ENCODE measurements at regions not wholly inside any gene's neighbourhood (a gene's known extent, or its start where the extent isn't known, plus 50 kb on each side); places are given as distances from the start of the nearest gene placed in this dataset.

DNA sequence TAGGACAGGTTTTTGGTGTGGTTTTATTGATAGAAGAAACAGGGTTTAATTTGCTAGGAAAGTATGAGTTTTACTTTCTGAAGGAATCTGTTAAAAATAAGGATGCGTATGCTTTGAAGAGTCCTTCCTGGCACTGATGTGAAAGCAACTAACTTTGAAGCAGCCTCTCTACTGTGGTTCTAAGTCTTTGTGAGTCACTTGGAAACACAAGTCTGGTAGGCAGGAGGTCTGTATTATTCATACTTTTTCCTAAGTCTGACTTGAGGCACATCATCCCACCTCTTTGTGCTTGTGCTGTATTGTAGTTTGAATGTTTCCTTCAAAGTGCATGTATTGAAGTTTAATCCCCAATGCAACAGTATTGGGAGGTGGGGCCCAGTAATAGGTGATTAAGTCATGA lies 129.0 kb downstream of the TAF11L14 start:
- DNase-seq, result no peak

DNA sequence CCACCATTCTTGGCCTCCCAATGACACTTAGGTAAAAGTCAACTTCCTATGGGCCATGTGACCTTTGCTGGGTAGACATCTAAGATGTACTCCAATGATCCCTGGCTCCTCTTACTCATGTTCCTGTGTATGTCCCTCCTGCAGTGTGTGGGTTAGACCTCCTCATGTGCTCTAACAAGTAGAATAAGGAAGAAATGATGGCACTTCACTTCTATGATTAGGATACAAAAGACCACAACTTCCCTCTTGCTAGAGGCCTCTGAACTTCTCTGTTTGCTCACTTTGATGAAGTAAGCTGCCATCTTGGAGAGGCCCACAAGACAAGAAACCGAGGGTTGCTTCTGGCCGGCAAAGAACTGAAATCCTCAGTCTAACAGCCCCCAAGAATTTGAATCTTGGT lies 131.8 kb downstream of the TAF11L14 start:
- DNase-seq, result no peak

DNA sequence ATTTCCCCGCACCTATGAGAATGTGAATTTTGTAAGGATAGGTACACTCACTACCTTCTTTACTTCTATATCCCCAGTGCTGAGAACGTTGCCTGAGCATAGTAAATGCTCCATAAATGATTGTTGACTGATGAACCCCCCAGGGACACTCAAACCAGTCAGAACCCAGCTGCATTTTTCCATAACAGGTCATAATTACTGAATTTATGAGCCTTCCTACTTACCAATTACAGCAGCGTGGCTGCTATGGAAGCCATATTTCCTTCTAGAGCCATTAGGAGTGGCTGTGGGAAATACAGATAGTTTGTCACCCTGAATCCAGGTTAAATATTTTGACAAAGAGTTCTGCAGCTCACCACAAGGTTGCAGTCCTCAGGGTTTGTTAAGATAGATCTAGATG lies 135.0 kb downstream of the TAF11L14 start:
- no peak for DNase-seq

DNA sequence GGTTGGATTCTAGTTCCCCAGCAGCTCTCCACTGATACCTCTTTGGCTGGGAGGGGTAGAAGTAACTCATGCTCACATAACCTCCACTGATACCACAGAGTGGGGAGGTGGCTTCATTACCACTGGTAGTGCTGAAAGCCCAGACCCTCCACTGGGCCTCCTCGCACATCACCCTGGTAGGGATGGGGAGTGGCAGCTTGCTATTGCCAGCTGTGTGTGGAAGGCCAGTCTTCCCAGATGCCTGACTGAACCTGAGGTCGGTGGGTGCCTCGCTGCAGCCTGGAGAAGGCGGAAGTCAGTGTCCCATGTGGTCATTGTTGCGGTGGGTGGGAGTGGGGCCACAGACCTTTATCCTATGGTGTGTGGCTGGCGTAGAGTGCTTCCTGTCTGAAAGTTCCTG lies 138.0 kb downstream of the TAF11L14 start:
- no peak for DNase-seq

DNA sequence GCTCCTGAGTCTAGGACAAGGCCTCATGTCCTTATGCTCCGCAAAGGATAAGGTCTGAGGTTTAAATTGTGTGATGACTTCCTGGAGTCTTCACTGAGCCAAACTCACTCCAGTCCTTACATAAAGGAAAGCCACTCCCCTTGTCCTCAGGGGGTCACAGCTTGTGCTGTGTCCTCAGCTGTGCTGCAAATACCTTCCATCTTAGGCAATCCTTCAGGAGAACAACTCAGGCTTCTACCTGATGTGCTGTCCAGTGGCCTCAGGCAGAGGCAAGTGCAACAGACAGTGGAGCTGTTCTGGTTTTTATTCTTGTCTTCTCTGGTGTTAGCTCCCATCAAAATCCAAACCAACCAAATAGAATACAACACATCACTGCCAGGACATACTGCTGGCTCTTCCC lies 151.5 kb downstream of the TAF11L14 start:
- DNase-seq, result no peak

DNA sequence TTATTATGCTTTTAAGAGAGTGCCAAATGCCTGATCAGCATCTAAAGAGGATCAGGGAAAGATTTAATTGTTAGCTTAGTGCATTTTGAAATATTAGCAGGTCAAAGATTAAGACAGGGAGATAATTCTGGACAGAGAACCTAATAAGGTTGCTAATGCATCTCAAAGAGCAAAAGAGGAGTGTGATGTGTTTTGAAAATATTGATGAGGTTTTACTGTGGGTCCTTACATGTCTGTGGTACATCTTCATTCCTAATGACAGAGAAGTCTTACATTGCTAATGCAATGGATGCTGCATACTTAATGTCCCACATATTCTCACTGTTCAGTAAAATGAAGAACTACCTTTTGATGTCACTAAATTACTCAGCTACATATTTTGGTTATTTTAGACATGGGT lies 154.1 kb downstream of the TAF11L14 start:
- DNase-seq, result no peak

DNA sequence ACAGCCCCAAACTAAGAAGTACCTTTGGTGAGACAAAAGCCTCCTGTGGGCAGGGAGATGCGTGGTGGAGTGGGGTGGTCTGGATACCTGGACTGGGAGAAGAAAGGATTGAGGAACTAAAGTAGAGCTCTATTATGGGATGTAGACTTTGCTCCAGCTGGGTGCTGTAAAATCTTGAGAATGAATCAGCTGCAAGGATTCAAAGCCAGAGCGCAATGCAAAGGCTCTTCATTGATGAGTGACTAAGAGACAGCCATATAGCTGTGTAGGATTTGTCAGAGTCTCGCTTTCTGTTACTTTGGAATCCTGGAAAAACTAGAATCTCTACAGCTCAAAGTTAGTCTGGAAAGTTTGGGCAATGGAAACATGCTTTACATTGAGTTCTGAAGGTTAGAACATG lies 159.9 kb downstream of the TAF11L14 start:
- no peak for DNase-seq

DNA sequence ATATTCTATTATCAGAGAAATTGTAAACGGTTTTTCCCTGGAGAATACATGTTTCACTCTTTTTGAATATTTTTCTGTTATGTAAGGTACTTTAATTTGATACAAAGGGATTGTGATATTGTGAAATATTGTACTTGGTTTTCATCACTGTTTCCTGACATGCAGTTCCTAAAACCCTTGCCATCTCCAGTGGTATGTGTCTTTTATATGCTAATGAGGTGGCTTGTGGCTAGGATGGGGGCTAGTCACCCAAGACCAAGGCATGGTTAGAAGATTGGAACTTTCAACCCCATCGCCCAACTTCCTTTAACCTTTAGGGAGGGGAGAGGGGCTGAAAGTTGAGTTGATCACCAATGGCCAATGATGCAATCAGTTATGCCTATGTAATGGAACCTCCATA lies 160.6 kb downstream of the TAF11L14 start:
- no peak for DNase-seq

DNA sequence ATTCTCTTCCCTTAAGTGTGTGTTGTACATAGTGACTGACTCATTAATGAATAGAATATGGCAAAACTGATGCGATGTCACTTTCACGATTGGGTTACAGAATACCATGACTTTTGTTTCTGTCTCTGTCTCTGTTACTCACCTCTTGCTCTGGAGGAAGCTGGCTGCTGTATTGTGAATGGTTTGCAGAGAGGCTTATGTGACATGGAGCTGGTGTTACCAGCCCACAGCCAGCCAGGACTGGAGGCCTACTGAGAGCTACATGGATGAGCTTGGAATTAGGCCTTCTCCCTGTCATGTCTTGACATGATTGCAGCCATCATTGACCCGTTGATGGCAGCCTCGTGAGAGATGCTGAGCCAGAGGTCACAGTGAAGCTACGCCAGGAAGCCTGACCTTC lies 161.9 kb downstream of the TAF11L14 start:
- no peak for DNase-seq

DNA sequence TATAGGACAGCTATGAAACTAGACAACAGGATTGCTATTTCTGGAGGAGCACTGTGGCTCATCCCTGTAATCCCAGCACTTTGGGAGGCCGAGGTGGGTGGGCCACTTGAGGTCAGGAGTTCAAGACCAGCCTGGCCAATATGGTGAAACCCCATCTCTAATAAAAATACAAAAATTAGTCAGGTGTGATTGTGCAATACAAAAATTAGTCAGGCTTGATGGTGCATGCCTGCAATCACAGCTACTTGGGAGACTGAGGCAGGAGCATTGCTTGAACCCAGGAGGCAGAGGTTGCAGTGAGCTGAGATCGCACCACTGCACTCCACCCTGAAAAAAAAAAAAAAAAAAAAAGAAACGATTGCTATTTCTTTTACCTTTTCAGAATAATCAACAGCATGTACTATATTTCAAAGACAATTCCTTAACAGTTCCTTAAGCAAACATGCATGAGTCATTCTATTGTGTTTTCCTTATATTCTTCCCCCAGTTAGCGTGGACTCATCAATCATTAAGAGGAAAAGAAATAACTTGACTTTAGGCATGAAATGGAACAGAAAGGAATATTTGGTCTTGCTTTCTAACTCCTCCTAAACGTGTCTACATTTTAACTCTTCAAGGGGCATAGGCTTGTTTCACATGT lies 162.6 kb downstream of the TAF11L14 start:
- DNase-seq, result no peak

DNA sequence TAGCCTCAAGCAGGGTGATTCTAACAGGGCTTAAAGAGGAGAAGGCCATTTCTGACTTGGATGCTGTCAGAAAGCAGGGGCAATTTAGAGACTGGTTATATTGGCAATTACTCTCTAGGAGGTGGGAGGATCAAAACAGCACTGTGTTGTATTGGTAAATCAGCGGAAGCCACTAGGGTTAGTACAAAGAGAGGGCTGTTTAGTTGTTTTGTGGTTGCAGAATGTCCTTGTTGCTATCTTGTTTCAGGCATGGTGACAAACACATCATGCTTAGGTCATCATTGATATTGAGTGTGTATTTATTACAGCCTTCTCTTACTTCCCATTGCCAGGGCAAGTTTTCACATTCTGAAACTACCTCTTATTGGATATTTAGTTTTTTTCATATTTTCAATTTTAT lies 165.3 kb downstream of the TAF11L14 start:
- no peak for DNase-seq

DNA sequence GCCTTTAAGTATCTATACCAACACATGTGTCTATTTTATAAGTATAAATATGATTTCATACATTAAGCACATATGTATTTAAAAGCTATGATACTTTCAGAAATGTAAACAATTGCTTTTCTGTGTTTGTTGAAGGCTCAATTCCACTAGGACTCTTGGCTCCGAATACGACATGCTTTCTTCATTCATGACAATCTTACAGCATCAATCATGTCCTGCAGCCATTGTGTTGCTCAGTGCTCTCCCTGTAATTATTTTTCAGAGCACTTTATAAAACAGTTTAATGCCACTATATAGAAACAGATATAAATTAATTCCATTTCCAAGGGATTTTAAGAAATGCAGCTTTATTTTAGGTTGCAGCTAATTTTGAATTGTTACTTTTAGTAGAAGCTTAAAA lies 167.3 kb downstream of the TAF11L14 start:
- DNase-seq, result no peak

DNA sequence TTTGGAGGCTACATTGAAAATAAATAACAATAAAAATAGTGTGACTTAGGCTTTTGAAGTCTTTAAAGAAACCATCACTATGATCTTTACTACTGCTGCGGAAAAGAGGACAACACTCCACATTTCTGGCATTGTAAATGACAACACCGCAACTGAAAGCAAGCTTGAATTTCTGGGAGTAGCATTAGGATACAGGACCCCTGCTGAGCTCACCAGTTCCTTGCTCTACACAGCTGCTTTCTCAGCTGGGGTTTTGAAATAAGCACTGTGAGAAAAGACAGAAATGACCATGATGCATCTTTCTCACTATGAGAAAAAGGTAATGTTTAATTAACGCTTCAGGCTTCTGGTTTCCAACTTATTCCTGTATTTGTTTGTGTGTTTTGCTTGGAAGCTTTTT lies 168.0 kb downstream of the TAF11L14 start:
- DNase-seq, result no peak

DNA sequence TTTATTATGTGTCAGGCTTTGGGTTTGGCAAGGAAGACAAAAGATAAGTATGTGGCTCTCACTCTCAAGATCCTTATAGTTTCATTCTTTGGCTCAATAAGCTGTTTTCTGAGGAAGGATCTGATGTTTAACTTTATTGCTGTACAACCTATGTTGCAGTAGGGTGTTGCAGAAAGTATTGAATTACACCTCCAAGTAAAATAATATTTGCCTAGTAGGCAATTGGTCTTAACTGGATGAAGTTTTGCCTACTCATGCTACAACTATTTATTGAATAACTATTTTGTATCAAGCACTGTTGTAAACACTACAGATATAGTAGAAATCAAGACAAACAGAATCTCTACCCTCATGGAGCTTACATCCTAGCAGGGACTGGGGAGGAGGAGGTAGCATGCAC lies 169.7 kb downstream of the TAF11L14 start:
- no peak for DNase-seq

DNA sequence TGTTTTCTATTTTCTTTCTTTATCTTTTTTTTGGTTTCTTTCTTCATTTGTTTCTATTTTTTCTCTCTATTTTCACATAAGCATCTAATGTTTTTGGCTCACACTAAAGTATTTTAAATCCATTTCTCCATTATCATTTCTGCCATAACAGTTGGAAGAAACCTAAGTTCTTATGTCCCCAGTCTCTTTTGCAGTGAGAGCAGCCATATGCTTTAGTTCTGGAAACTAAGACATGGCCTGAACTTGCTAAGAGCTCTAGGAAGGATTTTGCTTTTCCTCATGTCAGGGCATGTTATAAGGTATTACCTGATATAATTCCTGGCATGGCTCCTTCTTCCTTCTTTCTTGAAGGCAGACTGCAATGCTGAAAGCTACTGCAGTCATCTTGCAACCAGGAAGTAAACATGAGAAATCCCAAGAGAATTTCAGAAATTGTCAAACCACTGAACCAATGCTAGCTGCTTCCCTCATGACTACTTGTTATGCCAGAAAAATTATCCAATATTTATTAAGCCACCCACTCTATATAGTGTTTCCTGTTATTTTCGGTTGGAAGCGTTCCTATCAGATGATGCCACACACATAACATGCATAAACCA lies 171.1 kb downstream of the TAF11L14 start:
- no peak for DNase-seq

DNA sequence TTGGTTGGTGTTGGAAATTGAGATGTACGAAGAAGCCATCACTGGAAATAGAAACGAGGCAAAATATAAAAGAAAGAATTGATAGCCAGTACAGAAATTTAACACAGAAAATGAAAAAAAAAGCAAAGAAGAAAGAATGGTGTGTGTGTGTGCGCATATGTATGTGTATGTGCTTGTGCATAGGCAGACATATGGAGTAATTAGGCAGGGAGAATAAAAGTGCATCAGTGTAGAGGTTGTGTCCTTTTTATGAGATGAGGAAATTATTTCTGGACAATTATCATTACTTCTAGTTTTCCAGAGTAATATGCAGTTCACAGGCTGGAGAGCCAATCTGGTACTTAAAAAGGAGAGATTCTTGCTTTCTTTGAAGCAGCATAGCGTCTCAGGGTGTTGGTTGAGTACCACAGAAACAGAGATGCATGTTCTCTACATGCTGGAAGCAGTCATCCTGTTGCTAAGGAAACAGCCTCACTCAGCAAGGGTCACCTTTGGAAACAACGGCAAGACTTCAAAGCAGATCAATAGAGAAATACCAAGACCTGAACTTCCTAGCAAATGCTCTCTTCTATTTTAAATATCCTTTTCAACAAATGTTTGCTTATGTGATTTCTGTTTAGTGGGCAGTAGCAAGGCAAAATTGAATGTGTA lies 172.7 kb downstream of the TAF11L14 start:
- no peak for DNase-seq

DNA sequence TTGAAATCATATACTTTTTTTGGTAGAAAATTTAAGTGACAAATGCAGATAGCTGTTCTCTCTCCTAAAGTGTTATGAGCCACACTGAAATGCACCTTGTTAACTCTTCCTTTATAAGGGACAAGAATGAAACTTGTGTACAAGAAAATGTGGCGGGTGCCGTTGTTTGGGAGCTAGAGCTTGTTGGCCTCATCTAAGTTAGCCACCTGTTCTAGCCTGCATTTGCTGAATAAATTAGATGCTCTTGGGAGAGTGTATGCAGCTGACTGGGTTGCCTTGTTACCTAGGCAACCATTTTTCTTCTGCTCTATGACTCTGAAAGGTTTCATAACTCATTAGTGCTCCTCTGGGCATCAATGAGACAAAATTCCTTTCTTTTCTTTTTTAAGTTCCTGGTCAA lies 174.3 kb downstream of the TAF11L14 start:
- no peak for DNase-seq

DNA sequence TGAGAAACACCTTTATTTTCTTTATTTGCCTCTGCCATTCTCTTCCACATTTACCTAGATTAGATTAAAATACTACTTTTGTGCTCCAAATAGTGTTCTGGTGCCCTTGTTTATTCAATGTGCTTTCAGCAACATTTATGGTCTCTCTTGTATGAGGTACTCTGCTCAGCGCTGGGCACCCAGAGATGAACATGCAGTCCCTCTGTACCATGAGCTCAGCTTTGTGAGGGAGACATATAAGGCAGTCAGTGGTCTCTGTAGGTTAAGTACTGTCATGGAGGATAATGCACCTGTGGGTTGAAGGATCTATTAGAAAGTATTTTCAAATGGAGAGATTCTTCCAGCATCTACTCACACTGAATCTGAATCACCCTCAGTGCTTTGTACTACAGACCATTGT lies 176.5 kb downstream of the TAF11L14 start:
- no peak for DNase-seq

DNA sequence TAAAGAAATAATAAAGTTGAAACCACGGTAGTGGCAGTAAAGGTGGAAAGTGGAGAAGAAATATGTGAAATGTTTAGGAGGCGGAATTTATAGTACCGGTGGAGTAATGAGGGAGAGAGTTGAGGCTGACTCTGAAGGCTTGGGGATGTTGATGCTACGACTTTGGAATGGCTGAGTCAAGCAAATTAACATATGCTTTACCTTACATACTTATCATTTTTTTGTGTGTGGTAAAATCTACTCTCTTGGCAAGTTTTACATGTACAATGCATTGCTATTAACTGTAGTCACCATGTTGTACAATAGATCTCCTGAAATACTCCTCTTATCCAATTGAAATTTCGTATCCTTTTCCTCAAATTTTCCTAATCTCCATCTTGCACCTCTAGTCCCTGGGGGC lies 179.0 kb downstream of the TAF11L14 start:
- no peak for DNase-seq

DNA sequence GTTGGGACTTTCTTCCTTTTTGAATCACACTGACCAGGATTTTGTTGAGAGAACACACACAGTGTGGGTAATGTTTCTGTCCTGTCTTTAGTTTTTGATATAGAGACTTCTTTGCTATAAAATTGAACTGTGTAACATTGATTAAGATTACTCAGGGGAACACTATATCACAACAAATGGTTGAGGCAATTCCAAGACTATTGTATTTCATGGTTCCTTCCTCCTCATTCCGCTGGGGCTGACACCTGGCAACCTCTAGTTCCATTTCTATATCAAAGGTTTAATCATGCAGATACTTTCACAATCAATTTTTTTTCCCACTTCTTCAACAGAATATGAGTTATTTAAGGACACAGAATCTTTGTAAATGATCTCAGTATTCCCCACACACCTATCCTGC lies 182.2 kb downstream of the TAF11L14 start:
- DNase-seq, result no peak

DNA sequence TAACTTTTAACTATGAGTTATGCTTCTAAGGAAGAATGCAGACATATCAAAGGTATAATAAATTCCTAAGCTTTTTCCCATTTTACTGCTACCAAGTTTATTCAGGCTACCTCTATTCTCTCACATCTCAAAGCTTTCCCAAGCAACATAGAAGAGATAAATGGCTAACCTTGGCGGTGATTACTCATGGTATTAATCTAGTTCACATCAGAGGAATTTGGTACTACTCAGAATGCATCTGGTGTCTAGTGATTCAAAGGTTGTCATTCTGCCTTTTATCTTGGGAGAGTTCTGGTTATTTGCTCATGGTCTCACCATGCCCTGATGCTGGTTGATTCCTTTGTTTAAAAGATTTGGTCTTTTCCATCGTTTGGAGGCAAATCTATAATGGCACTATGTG lies 182.7 kb downstream of the TAF11L14 start:
- DNase-seq, result no peak

DNA sequence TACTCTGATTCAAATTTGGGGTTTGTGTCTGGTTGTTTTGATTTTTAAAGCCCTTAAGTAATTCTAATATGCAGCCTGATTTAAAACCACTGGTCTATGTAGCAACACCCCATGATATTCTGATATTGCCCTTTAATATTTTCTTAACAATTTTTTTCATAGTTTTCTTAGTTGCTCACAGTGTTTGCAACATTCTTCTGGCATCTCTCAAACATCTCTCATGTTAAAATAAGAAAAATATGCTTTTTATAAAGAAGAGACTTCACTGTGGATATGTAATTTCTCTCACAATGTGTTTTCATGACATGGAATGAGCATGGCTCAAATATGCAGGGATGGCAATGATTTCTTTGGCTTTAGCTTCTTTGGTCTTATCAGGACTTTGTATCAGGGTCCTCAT lies 183.7 kb downstream of the TAF11L14 start:
- DNase-seq, result no peak

DNA sequence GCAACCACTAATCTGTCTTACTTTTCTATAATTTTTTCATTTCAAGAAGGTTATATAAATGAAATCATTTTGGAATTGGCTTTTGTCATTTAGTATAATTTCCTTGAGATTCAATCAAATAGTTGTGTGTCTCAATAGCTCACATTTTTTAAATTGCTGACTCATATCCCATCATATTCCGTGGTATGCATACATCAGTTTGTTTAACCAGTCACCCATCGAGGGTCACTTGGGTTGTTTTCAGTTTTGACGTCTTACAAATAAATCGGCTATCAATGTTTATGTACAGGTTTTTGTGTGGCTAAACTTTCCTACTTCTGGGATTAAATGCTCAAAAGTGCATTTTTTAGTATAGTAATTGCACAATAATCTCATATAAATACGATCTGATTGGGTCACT lies 185.5 kb downstream of the TAF11L14 start:
- DNase-seq, result no peak

DNA sequence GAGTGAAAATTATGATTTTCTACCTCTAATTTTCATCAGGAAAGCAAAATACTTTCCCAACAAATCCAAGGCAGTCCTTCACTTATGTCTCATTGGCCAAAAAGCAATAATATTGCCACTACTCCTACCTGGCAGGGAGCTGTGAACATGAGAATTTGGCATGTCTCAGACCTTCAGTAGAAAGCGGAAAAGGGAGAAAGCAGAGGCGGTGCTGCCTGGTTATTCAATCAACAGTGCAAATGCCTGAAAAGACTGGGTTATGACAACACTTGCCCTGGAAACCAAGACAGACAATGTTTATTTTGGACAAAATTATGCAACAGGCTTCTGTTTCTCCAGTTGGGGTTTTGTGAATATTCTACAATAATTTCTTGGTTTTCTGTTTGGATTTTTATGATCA lies 194.4 kb downstream of the TAF11L14 start:
- no peak for DNase-seq

DNA sequence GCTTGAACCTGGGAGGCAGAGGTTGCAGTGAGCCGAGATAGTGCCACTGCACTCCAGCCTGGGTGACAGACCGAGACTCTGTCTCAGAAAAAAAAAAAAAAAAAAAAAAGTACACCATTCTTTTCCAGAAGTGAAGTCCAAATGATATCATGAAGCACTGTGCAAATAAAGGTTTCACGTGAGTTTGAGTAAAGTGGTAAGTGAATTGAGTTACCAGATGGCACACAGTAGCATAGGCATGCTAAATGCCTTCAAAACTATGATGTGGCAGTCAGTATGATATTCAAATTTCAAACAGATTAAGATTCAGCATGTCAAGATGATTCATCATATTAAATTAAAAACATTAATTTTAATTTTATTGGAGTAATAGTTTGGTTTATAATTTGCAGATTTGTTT lies 195.2 kb downstream of the TAF11L14 start:
- no peak for DNase-seq
